Neural crest cell (in vitro differentiated cells): ENCODE measurements at regions not wholly inside any gene's neighbourhood (a gene's known extent, or its start where the extent isn't known, plus 50 kb on each side); places are given as distances from the start of the nearest gene placed in this dataset.
"Not testable (repeated sequence)": the region's sequence is repeated elsewhere in the genome, so short reads cannot be mapped to it uniquely, and the experiment has no call there.

ENCODE experiments used
- DNase-seq: peaks from one replicate; pipeline ENCODE4 v3.0.0; 2021; ENCODE audit warnings: low read depth, mixed read lengths, low spot score
- H3K27ac Mint-ChIP-seq: one replicate; pipeline ENCODE4 v1.8.0; 2021; ENCODE audit warnings: mild to moderate bottlenecking, mixed read lengths; ENCODE audit not compliant: unreplicated experiment
- H3K27me3 Mint-ChIP-seq: 2 replicates; pipeline ENCODE4 v1.8.0; 2021; ENCODE audit warnings: low read depth, mild to moderate bottlenecking, mixed read lengths
- H3K36me3 Mint-ChIP-seq: 2 replicates; pipeline ENCODE4 v1.8.0; 2021; ENCODE audit warnings: low read depth, mild to moderate bottlenecking, mixed read lengths
- H3K4me1 Mint-ChIP-seq: 2 replicates; pipeline ENCODE4 v1.8.0; 2021; ENCODE audit warnings: mixed read lengths
- H3K4me3 Mint-ChIP-seq: one replicate; pipeline ENCODE4 v1.8.0; 2021; ENCODE audit warnings: mild to moderate bottlenecking, mixed read lengths
- H3K9me3 Mint-ChIP-seq: 2 replicates; pipeline ENCODE4 v1.8.0; 2021; ENCODE audit warnings: mixed read lengths
- TF ChIP-seq, protein P1 (sequence below): fragments of 200-600 bp; sonication (generic); conservative IDR thresholded peaks from 2 replicates; pipeline ENCODE4 v1.5.0; 2021; ENCODE audit warnings: antibody characterized with exemption, mild to moderate bottlenecking

DNA sequence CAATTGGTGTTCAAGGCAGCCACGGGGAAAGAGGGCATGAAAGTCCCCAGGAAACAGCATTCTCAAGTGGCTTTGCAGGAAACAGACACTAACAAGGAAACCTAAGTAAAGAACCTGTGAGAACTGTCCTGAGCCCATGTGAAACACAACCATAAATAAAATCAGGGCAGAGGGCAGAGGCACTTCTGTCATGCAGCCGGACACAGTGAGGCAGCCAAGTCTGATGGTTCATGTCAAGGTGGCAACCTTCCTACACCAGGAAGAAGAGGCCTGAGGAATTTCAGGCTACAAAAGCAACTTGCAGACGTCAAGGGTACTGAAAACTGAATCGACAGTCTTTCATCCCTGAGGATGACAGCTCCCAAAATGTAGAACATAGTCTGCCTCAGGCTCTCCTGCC lies 458.2 kb upstream of the NPVF start:
- TF ChIP-seq, protein P1, sequence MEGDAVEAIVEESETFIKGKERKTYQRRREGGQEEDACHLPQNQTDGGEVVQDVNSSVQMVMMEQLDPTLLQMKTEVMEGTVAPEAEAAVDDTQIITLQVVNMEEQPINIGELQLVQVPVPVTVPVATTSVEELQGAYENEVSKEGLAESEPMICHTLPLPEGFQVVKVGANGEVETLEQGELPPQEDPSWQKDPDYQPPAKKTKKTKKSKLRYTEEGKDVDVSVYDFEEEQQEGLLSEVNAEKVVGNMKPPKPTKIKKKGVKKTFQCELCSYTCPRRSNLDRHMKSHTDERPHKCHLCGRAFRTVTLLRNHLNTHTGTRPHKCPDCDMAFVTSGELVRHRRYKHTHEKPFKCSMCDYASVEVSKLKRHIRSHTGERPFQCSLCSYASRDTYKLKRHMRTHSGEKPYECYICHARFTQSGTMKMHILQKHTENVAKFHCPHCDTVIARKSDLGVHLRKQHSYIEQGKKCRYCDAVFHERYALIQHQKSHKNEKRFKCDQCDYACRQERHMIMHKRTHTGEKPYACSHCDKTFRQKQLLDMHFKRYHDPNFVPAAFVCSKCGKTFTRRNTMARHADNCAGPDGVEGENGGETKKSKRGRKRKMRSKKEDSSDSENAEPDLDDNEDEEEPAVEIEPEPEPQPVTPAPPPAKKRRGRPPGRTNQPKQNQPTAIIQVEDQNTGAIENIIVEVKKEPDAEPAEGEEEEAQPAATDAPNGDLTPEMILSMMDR, result no peak
- H3K27ac Mint-ChIP-seq, result no peak overlapping the region
- DNase-seq, result no peak
- H3K36me3 Mint-ChIP-seq, result no peaks in the 10 kb centered on the region
- no peak overlapping the region for H3K4me3 Mint-ChIP-seq
- H3K4me1 Mint-ChIP-seq, result peaks cover 27% of the 10 kb centered on the region
- H3K27me3 Mint-ChIP-seq, result no peaks in the 10 kb centered on the region
- H3K9me3 Mint-ChIP-seq, result peaks cover 3% of the 10 kb centered on the region

DNA sequence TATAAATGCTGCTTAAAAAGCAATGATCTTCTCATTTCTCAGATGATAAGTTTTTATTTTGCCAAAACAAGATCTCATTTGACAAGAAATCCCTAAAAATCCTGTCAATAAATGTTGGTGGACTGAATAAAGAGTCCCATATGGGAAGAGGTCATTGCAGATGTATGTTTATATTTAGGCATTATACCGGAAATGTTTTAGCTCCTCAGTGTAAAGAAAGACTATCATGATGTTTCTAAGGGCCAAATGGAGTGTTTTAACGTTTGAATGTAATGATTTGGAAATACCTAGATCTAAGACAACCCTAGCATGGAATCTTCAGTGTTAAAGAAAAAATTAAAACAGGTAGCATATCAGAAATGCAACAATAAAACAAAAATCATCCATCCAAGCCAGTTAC lies 457.8 kb upstream of the NFE2L3 start:
- H3K9me3 Mint-ChIP-seq, result peaks cover 2% of the 10 kb centered on the region
- no peak overlapping the region for H3K4me3 Mint-ChIP-seq
- TF ChIP-seq, protein P1, result no peak
- peaks cover 38% of the 10 kb centered on the region for H3K4me1 Mint-ChIP-seq
- no peak for DNase-seq
- no peaks in the 10 kb centered on the region for H3K27me3 Mint-ChIP-seq
- H3K36me3 Mint-ChIP-seq, result peaks cover 3% of the 10 kb centered on the region
- H3K27ac Mint-ChIP-seq, result no peak overlapping the region

DNA sequence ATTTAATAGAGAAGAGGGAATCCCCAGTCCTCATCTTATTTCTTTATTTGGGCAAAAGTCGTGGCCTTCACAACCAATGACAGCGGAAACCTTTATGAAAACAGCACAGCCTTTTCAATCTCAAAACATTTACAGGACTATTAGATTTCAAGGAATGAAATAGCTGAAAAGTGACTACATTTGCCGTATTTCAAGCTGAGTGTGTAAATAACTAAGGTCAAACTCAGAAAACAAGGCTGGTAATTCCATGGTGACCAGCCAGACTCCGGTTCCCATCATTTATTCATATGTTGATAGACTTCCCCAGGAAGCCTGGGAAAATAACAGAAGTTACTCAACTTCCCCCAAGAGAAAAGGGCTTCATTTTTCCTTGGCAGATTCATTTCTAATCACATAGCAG lies 457.3 kb upstream of the NFE2L3 start:
- peaks cover 3% of the 10 kb centered on the region for H3K36me3 Mint-ChIP-seq
- H3K9me3 Mint-ChIP-seq, result peaks cover 2% of the 10 kb centered on the region
- no peaks in the 10 kb centered on the region for H3K27me3 Mint-ChIP-seq
- TF ChIP-seq, protein P1, result no peak
- no peak for DNase-seq
- peaks cover 37% of the 10 kb centered on the region for H3K4me1 Mint-ChIP-seq
- H3K27ac Mint-ChIP-seq, result no peak overlapping the region
- H3K4me3 Mint-ChIP-seq, result no peak overlapping the region

- Mint-ChIP-seq H3K4me3 (no peak overlapping the region), H3K9me3 (peaks cover 7% of the 10 kb centered on the region), H3K27ac (no peak overlapping the region), H3K27me3 (no peaks in the 10 kb centered on the region), H3K4me1 (peaks cover 32% of the 10 kb centered on the region), H3K36me3 (peaks cover 7% of the 10 kb centered on the region)
- no peak for DNase-seq
- TF ChIP-seq, protein P1, result no peak
These were observed 455.4 kb upstream of the NFE2L3 start for GRCh38 chr7:25696571-25696970.

DNA sequence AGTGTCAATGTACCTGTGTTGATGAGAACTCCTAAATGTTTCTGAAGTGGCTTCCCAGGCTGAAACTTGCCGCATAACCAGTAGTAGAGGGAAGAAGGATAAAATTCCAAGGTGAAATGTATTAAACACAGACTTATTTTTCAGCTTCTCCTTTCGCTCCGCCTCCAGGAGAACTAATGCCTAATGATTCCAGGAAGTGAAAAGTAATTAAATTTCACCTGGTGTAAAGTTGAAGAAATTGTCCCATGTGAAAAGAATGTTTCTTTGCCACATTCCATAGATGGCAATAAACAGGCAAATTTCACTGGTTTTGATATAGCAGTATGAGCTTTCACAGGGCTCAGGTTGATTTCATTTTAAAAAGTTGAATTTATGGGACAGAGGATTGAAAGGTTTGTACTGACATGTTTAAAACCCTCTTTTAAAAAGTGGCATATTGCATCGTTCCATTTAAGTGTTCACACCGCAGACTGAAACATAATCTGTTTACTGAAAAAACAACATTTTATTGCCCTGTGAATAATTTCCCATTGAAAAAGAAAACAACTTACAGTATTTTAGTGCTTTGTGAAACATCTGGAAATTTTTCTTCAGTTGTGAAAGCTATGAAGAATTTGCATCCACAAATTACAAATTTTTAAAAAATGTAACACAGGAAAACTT lies 453.4 kb upstream of the NFE2L3 start:
- Mint-ChIP-seq H3K36me3 (peaks cover 15% of the 10 kb centered on the region), H3K4me1 (peaks cover 15% of the 10 kb centered on the region), H3K9me3 (peaks cover 9% of the 10 kb centered on the region), H3K4me3 (no peak overlapping the region), H3K27me3 (no peaks in the 10 kb centered on the region), H3K27ac (no peak overlapping the region)
- TF ChIP-seq, protein P1, result no peak
- no peak for DNase-seq

- Mint-ChIP-seq H3K36me3 (peaks cover 15% of the 10 kb centered on the region), H3K9me3 (peaks cover 12% of the 10 kb centered on the region)
- H3K4me3 Mint-ChIP-seq, result not testable (repeated sequence)
These were observed 451.9 kb upstream of the NFE2L3 start for GRCh38 chr7:25700141-25700540.

More at GRCh38 chr7:25700141-25700540, 451.9 kb upstream of the NFE2L3 start:
- DNase-seq, H3K27me3 Mint-ChIP-seq: not testable (repeated sequence)
- Mint-ChIP-seq H3K4me1 (peaks cover 11% of the 10 kb centered on the region), H3K27ac (peak overlapping the region; percentile 47)
